ENCODE measurements at regions not wholly inside any gene's neighbourhood (a gene's known extent, or its start where the extent isn't known, plus 50 kb on each side); places are given as distances from the start of the nearest gene placed in this dataset.
A peak's percentile ranks its signal among the peaks of the same experiment; 100 is the strongest.

GRCh38 chr6:101259505-101259904, 134.0 kb upstream of the GRIK2 start:
- H3K4me3 ChIP-seq (ENCODE audit: low read length): no peak overlapping the region
- DNase-seq (ENCODE audit: low read depth): no peak
- TF ChIP-seq CTCF (conservative IDR thresholded peaks at IDR 0.05; ENCODE audit: low read length): no peak

GRCh38 chr6:101263596-101263995, 129.9 kb upstream of the GRIK2 start:
- no peak overlapping the region for H3K4me3 ChIP-seq (ENCODE audit: low read length)
- TF ChIP-seq CTCF (conservative IDR thresholded peaks at IDR 0.05; ENCODE audit: low read length): no peak
- no peak for DNase-seq (ENCODE audit: low read depth)

- no peak overlapping the region for H3K4me3 ChIP-seq (ENCODE audit: low read length)
- DNase-seq (ENCODE audit: low read depth): no peak
- TF ChIP-seq CTCF (conservative IDR thresholded peaks at IDR 0.05; ENCODE audit: low read length): no peak
Observed at GRCh38 chr6:101266063-101266462, 127.4 kb upstream of the GRIK2 start.

- no peak overlapping the region for H3K4me3 ChIP-seq (ENCODE audit: low read length)
- TF ChIP-seq CTCF (conservative IDR thresholded peaks at IDR 0.05; ENCODE audit: low read length): no peak
- DNase-seq (ENCODE audit: low read depth): peak; percentile 35
Observed at GRCh38 chr6:101268541-101268940, 125.0 kb upstream of the GRIK2 start.

GRCh38 chr6:101275251-101275650, 118.3 kb upstream of the GRIK2 start:
- H3K4me3 ChIP-seq (ENCODE audit: low read length): no peak overlapping the region
- TF ChIP-seq CTCF (conservative IDR thresholded peaks at IDR 0.05; ENCODE audit: low read length): no peak
- DNase-seq (ENCODE audit: low read depth): no peak

- no peak for DNase-seq (ENCODE audit: low read depth)
- no peak overlapping the region for H3K4me3 ChIP-seq (ENCODE audit: low read length)
- TF ChIP-seq CTCF (conservative IDR thresholded peaks at IDR 0.05; ENCODE audit: low read length): no peak
Observed at GRCh38 chr6:101276066-101276465, 117.4 kb upstream of the GRIK2 start.

- DNase-seq (ENCODE audit: low read depth): no peak
- TF ChIP-seq CTCF (conservative IDR thresholded peaks at IDR 0.05; ENCODE audit: low read length): no peak
- no peak overlapping the region for H3K4me3 ChIP-seq (ENCODE audit: low read length)
Observed at GRCh38 chr6:101279410-101279809, 114.1 kb upstream of the GRIK2 start.

Measured in AG10803 (cell line).